Uterus (tissue), 3 donors: ENCODE measurements at regions not wholly inside any gene's neighbourhood (a gene's known extent, or its start where the extent isn't known, plus 50 kb on each side); places are given as distances from the start of the nearest gene placed in this dataset.

Experiments used
- DNase-seq, 2 donors: peaks; one replicate each; pipeline ENCODE4 v3.0.0-alpha.2; 2019 to 2020
- H3K27ac ChIP-seq, 2 donors: fragments of 200-600 bp; sonication (generic); 1 replicate in 1 of 2; 2 replicates in 1 of 2; pipeline ENCODE4 v1.5.1; 2016 to 2018
- H3K27me3 ChIP-seq, 2 donors: fragments of 200-600 bp; sonication (generic); one replicate each; pipeline ENCODE4 v1.5.1; 2018 to 2019; ENCODE audit warnings: control low read depth in 1 of 2
- H3K36me3 ChIP-seq, 2 donors: fragments of 200-600 bp; sonication (generic); one replicate each; pipeline ENCODE4 v1.5.1; 2019; ENCODE audit warnings: control low read depth in 1 of 2
- H3K4me1 ChIP-seq, 2 donors: fragments of 200-600 bp; sonication (generic); one replicate each; pipeline ENCODE4 v1.5.1; 2018 to 2019; ENCODE audit warnings: control low read depth in 1 of 2
- H3K4me3 ChIP-seq, 2 donors: fragments of 200-600 bp; sonication (generic); 1 replicate in 1 of 2; 2 replicates in 1 of 2; pipeline ENCODE4 v1.5.1; 2018 to 2019; ENCODE audit warnings: mild to moderate bottlenecking in 1 of 2
- H3K9me3 ChIP-seq, 2 donors: fragments of 200-600 bp; sonication (generic); one replicate each; pipeline ENCODE4 v1.5.1; 2019; ENCODE audit warnings: control low read depth in 1 of 2
- CTCF ChIP-seq, 4 experiments: fragments of 200-600 bp in 2 of 4; fragments of 450-650 bp in 2 of 4; sonication (generic) in 2 of 4; IDR thresholded peaks; one replicate each; pipeline ENCODE4 v1.5.1; 2016 to 2019; ENCODE audit warnings: antibody characterized with exemption in 4 of 4, mild to moderate bottlenecking in 2 of 4, moderate library complexity in 1 of 4
- POLR2A ChIP-seq, 2 donors: fragments of 450-650 bp; IDR thresholded peaks; one replicate each; pipeline ENCODE4 v1.6.1; 2016; ENCODE audit warnings: antibody characterized with exemption in 2 of 2, mild to moderate bottlenecking in 1 of 2, moderate library complexity in 1 of 2
- intact Hi-C: fragments of 100-400 bp; cut with DNase I; formaldehyde crosslinking; loops from one replicate; pipeline ENCODE4 v1.15.1; 2023; ENCODE audit warnings: low total_unique reads
- donor health status: DM: yes; HTN: yes; CAD: no.

DNA sequence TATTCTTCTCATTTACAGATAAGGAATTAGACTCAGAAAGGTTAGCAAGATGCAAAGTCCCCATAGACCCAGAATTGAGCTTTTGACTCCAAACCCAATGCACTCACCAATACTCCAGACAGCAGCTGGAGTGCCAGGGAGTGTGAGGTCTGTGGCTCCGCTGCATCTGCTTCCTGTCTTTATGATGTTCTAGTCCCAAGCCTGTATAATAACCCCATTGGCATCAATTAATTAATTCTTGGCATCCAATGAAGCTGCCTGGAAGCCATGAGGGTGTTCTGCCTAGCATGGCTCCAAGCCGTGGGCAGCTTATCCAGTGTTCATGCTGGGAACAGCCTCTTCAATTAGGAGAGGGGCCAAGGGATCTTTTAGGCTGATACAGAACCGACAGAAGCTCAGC is 188.7 kb downstream of the GIPC2 start:
- Histone ChIP-seq H3K27ac (no peak overlapping the region), H3K36me3 (no peaks in the 10 kb centered on the region), H3K4me3 (no peak overlapping the region), H3K9me3 (no peaks in the 10 kb centered on the region), H3K27me3 (no peaks in the 10 kb centered on the region), H3K4me1 (no peaks in the 10 kb centered on the region)
- TF ChIP-seq POLR2A (IDR thresholded peaks at IDR 0.05) = no peak
- no peak for TF ChIP-seq CTCF (IDR thresholded peaks at IDR 0.05)
- intact Hi-C loops = no loop called here
- no peak for DNase-seq

GRCh38 chr1:78236716-78237115 is 190.9 kb downstream of the GIPC2 start:
- H3K27ac ChIP-seq = no peak overlapping the region
- no peak for DNase-seq
- H3K4me1 ChIP-seq = no peaks in the 10 kb centered on the region
- H3K27me3 ChIP-seq = no peaks in the 10 kb centered on the region
- no peak for TF ChIP-seq POLR2A (IDR thresholded peaks at IDR 0.05)
- no peak for TF ChIP-seq CTCF (IDR thresholded peaks at IDR 0.05)
- no peaks in the 10 kb centered on the region for H3K36me3 ChIP-seq
- H3K4me3 ChIP-seq = no peak overlapping the region
- intact Hi-C loops = no loop called here
- H3K9me3 ChIP-seq = no peaks in the 10 kb centered on the region

GRCh38 chr1:78237364-78237916 is 191.7 kb downstream of the GIPC2 start:
- Histone ChIP-seq H3K4me1 (no peaks in the 10 kb centered on the region), H3K27me3 (no peaks in the 10 kb centered on the region), H3K27ac (no peak overlapping the region), H3K4me3 (no peak overlapping the region), H3K9me3 (no peaks in the 10 kb centered on the region), H3K36me3 (no peaks in the 10 kb centered on the region)
- TF ChIP-seq POLR2A (IDR thresholded peaks at IDR 0.05) = no peak
- no peak for TF ChIP-seq CTCF (IDR thresholded peaks at IDR 0.05)
- intact Hi-C loops = no loop called here
- no peak for DNase-seq

DNA sequence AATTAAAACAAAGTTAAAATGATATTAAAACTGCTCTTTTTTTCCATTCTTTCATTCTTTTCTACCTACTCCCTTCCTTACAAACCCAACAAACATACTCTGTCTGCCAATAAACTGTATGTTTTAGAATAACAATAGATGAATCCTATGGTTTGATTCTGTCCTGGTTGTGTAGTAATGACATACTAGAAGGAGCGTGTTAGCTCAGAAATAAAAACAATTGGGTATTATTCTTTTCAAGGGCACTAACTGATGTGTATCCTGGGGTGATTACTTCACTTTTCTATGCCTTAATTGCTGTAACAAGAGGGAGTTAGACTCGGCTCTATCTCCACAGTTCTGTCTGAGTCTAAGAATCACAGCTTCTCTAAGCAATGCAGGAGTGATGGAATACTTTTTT is 194.4 kb downstream of the GIPC2 start:
- Histone ChIP-seq H3K27ac (no peak overlapping the region), H3K36me3 (no peaks in the 10 kb centered on the region), H3K4me1 (no peaks in the 10 kb centered on the region), H3K27me3 (no peaks in the 10 kb centered on the region), H3K4me3 (no peak overlapping the region), H3K9me3 (no peaks in the 10 kb centered on the region)
- intact Hi-C loops = no loop called here
- no peak for TF ChIP-seq CTCF (IDR thresholded peaks at IDR 0.05)
- TF ChIP-seq POLR2A (IDR thresholded peaks at IDR 0.05) = no peak
- no peak for DNase-seq

- intact Hi-C loops = no loop called here
- no peak overlapping the region for H3K27ac ChIP-seq
Observed at GRCh38 chr1:78240755-78241154, 195.0 kb downstream of the GIPC2 start.

More at GRCh38 chr1:78240755-78241154, 195.0 kb downstream of the GIPC2 start:
- no peaks in the 10 kb centered on the region for H3K9me3 ChIP-seq
- H3K4me1 ChIP-seq = no peaks in the 10 kb centered on the region
- DNase-seq = no peak
- H3K36me3 ChIP-seq = no peaks in the 10 kb centered on the region
- TF ChIP-seq CTCF (IDR thresholded peaks at IDR 0.05) = no peak
- TF ChIP-seq POLR2A (IDR thresholded peaks at IDR 0.05) = no peak
- no peak overlapping the region for H3K4me3 ChIP-seq
- H3K27me3 ChIP-seq = no peaks in the 10 kb centered on the region
